Left lung (tissue), 4 donors: ENCODE measurements at regions not wholly inside any gene's neighbourhood (a gene's known extent, or its start where the extent isn't known, plus 50 kb on each side); places are given as distances from the start of the nearest gene placed in this dataset.

Experiments used
- ATAC-seq: fragments of 200-7000 bp; cut with Tn5 transposase; one replicate; pipeline ENCODE4 v1.9.1; 2020; ENCODE audit warnings: moderate library complexity
- DNase-seq, 4 donors: peaks; one replicate each; pipeline ENCODE4 v3.0.0-alpha.2; 2013 to 2020
- H3K27ac ChIP-seq, 2 donors: fragments of 200-600 bp; sonication (generic) in 1 of 2; one replicate each; pipeline versions ENCODE4 v1.5.0 to v1.8.0; 2020 to 2021
- H3K27me3 ChIP-seq, 2 donors: fragments of 200-600 bp; sonication (generic) in 1 of 2; one replicate each; pipeline versions ENCODE4 v1.5.0 to v1.8.0; 2020 to 2021
- H3K36me3 ChIP-seq, 2 donors: fragments of 200-600 bp; sonication (generic) in 1 of 2; one replicate each; pipeline versions ENCODE4 v1.5.0 to v1.8.0; 2020 to 2021
- H3K4me1 ChIP-seq, 2 donors: fragments of 200-600 bp; one replicate each; pipeline ENCODE4 v1.8.0; 2021
- H3K4me3 ChIP-seq, 2 donors: fragments of 200-600 bp; sonication (generic) in 1 of 2; one replicate each; pipeline versions ENCODE4 v1.5.0 to v1.8.0; 2020 to 2021; ENCODE audit warnings: mild to moderate bottlenecking in 1 of 2
- H3K9me3 ChIP-seq, 2 donors: fragments of 200-600 bp; sonication (generic) in 1 of 2; one replicate each; pipeline versions ENCODE4 v1.5.0 to v1.8.0; 2020 to 2021
- intact Hi-C, 2 donors: fragments of 100-400 bp; cut with DNase I; formaldehyde crosslinking; loops; one replicate each; pipeline versions ENCODE4 v1.11.2 to v1.14.2; 2022
- TF ChIP-seq, protein P1 (sequence below), 2 donors: fragments of 200-600 bp; sonication (generic) in 1 of 2; IDR thresholded peaks; one replicate each; pipeline versions ENCODE4 v1.5.0 to v1.8.0; 2021; ENCODE audit warnings: antibody characterized with exemption in 2 of 2
- donor health status: DM: no; HTN: yes; CAD: no.
- donor health status: DM: no; HTN: no; CAD: no.

DNA sequence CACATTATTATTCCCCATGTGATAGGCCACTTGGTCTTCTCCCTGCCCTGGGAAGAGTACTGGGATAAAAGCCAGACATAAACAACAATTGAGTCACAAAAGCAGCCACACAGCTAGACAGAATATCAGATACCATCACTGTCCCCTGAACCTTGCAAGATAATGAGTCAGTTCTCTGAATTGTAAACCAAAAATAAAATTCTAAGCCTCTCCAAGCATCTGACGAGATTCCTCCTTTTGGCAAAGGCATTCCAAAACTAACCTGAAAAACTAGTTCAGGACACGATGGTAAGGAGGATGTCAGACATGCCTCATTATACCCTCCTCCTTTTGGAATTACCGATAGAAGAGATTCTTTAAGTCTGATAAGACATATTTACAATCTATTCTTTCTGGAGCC, 450.7 kb downstream of the HTR7 start:
- DNase-seq (no peak), ATAC-seq (no peak)
- H3K4me1 ChIP-seq = no peaks in the 10 kb centered on the region
- H3K27ac ChIP-seq = no peak overlapping the region
- intact Hi-C loops = no loop called here
- no peaks in the 10 kb centered on the region for H3K36me3 ChIP-seq
- TF ChIP-seq, protein P1, sequence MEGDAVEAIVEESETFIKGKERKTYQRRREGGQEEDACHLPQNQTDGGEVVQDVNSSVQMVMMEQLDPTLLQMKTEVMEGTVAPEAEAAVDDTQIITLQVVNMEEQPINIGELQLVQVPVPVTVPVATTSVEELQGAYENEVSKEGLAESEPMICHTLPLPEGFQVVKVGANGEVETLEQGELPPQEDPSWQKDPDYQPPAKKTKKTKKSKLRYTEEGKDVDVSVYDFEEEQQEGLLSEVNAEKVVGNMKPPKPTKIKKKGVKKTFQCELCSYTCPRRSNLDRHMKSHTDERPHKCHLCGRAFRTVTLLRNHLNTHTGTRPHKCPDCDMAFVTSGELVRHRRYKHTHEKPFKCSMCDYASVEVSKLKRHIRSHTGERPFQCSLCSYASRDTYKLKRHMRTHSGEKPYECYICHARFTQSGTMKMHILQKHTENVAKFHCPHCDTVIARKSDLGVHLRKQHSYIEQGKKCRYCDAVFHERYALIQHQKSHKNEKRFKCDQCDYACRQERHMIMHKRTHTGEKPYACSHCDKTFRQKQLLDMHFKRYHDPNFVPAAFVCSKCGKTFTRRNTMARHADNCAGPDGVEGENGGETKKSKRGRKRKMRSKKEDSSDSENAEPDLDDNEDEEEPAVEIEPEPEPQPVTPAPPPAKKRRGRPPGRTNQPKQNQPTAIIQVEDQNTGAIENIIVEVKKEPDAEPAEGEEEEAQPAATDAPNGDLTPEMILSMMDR (IDR thresholded peaks at IDR 0.05) = no peak
- peaks cover 0 to 10% of the 10 kb centered on the region in 2 donors for H3K9me3 ChIP-seq
- H3K27me3 ChIP-seq = no peaks in the 10 kb centered on the region
- H3K4me3 ChIP-seq = no peak overlapping the region

DNA sequence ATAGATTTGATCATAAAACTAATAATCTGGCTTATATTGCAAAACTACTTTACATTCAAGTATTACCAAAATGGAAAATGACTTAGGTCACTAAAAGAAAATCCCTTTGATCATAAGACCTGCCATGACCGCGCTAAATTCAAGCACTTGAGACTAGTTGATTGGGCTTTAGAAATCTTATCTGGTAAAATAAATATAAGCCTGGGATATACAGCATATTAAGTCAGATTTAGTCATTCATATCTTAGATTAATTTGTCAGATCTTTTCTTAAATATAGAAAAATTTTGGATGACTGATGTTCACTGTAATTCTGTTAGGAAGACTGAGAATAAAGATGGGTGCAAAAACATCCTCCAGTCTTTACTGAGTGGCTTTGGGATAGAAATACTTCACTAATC, 450.0 kb downstream of the HTR7 start:
- Histone ChIP-seq H3K4me3 (no peak overlapping the region), H3K27me3 (no peaks in the 10 kb centered on the region), H3K27ac (no peak overlapping the region), H3K9me3 (peaks cover 0 to 10% of the 10 kb centered on the region in 2 donors), H3K36me3 (no peaks in the 10 kb centered on the region), H3K4me1 (no peaks in the 10 kb centered on the region)
- intact Hi-C loops = no loop called here
- TF ChIP-seq, protein P1 (IDR thresholded peaks at IDR 0.05) = no peak
- DNase-seq = no peak
- no peak for ATAC-seq

DNA sequence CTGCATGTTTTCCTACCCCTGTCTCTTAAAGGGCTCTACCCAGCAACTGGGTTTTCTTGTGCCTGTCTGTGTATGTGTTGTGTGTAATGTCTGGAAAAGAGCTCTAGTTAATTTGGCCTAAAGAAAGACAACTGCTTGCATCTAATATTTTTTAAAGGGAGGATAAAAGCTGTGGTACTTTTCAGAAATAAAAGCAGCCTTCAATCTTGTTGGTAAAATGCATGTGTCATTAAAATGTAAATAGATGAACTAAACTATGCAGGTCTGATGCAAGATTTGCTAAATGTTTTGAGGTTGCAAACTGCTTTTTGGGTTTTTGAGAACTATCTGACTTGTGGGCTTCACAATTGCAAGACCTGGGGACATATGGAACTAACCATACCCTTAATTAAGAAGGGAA, 445.3 kb downstream of the HTR7 start:
- intact Hi-C loops = no loop called here
- Histone ChIP-seq H3K27me3 (no peaks in the 10 kb centered on the region), H3K9me3 (peaks cover 0 to 10% of the 10 kb centered on the region in 2 donors), H3K4me3 (no peak overlapping the region), H3K4me1 (no peaks in the 10 kb centered on the region), H3K27ac (no peak overlapping the region), H3K36me3 (no peaks in the 10 kb centered on the region)
- TF ChIP-seq, protein P1 (IDR thresholded peaks at IDR 0.05) = no peak
- DNase-seq (no peak), ATAC-seq (no peak)

DNA sequence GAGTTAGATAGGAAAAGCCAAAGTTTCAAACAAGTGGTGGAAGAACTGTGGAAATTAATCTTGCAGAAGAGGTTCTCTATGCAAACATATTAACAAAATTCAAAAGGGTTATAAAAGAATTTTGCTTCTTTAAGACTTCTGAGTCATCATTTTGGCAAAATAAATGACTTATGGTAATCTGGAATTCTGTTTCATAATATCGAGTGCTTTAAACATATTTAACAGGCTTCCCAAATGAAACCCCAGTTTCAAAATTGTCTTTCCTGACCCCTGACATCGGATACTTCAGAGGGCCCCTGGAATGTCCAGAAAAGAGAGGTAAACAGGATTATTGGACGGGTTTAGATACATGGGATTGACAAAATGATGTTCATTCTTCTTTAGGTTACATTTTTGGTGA, 444.6 kb downstream of the HTR7 start:
- peaks cover 0 to 10% of the 10 kb centered on the region in 2 donors for H3K9me3 ChIP-seq
- no peak overlapping the region for H3K27ac ChIP-seq
- ATAC-seq (no peak), DNase-seq (no peak)
- intact Hi-C loops = no loop called here
- TF ChIP-seq, protein P1 (IDR thresholded peaks at IDR 0.05) = no peak
- H3K4me1 ChIP-seq = no peaks in the 10 kb centered on the region
- no peaks in the 10 kb centered on the region for H3K27me3 ChIP-seq
- no peak overlapping the region for H3K4me3 ChIP-seq
- H3K36me3 ChIP-seq = no peaks in the 10 kb centered on the region

DNA sequence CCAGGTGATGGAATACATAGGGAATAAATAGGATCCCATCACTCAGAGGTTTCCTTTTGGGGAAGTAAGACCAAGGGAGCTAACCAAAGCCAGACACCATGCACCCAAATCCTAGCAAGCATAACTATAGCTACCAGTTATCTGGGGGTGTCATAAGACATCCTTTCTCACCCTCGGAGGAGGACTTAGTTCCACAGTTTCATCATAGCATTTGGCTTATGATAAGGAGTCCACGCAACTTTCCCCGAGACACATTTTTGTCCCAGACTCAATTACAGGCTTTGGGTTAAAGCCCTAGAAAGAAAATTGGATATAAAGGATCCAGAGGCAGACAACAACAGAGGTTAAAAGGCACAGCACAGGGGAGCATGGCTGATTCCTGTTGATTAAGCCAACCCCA, 442.9 kb downstream of the HTR7 start:
- Histone ChIP-seq H3K4me3 (no peak overlapping the region), H3K9me3 (peaks cover 0 to 10% of the 10 kb centered on the region in 2 donors), H3K27me3 (no peaks in the 10 kb centered on the region), H3K27ac (no peak overlapping the region), H3K4me1 (no peaks in the 10 kb centered on the region), H3K36me3 (no peaks in the 10 kb centered on the region)
- DNase-seq (no peak), ATAC-seq (no peak)
- intact Hi-C loops = no loop called here
- TF ChIP-seq, protein P1 (IDR thresholded peaks at IDR 0.05) = no peak
